ENCODE measurements at regions not wholly inside any gene's neighbourhood (a gene's known extent, or its start where the extent isn't known, plus 50 kb on each side); places are given as distances from the start of the nearest gene placed in this dataset.

GRCh38 chr6:71197267-71197666 is 91.3 kb upstream of the OGFRL1 start:
- H3K4me3 ChIP-seq (ENCODE audit: low read length) = no peak overlapping the region
- H3K4me2 ChIP-seq (ENCODE audit: low read length) = no peak overlapping the region
- no peak overlapping the region for H3K4ac ChIP-seq (ENCODE audit: low read depth, low read length)
- H3K27me3 ChIP-seq (ENCODE audit: insufficient read depth, low read length, poor library complexity) = no peaks in the 10 kb centered on the region
- no peaks in the 10 kb centered on the region for H3K4me1 ChIP-seq (ENCODE audit: control insufficient read depth, low read depth, low read length)
- no peak overlapping the region for H4K5ac ChIP-seq (ENCODE audit: low read length)
- no peaks in the 10 kb centered on the region for H3K36me3 ChIP-seq (ENCODE audit: control insufficient read depth, insufficient read depth, low read length)
- peak overlapping the region; percentile 15 for H3K23ac ChIP-seq (ENCODE audit: low read length)
- no peak overlapping the region for H3K56ac ChIP-seq (ENCODE audit: low read length)
- no peak overlapping the region for H3K18ac ChIP-seq (ENCODE audit: low read length)
- H2BK15ac ChIP-seq (replicated peaks; ENCODE audit: low read depth) = no peak overlapping the region
- no peak overlapping the region for H2BK5ac ChIP-seq (ENCODE audit: low read length)
- DNase-seq = peak; percentile 51
- WGBS (ENCODE audit: extremely low coverage, insufficient coverage, low lambda C conversion rate) = no CpG with 5 or more reads among the region's 7 CpGs
- no peak overlapping the region for H3K9ac ChIP-seq (ENCODE audit: low read length)
- H4K8ac ChIP-seq (ENCODE audit: low read depth, low read length) = no peak overlapping the region
- H3K79me2 ChIP-seq (ENCODE audit: control insufficient read depth, insufficient read depth, low read length) = no peaks in the 10 kb centered on the region
- H2AK5ac ChIP-seq (ENCODE audit: low read length) = no peak overlapping the region
- no peaks in the 10 kb centered on the region for H3K79me1 ChIP-seq (ENCODE audit: low read length)
- no peak overlapping the region for H2BK120ac ChIP-seq (ENCODE audit: low read depth, low read length)
- no peak overlapping the region for H3K27ac ChIP-seq (ENCODE audit: low read depth, low read length)

GRCh38 chr6:71197780-71198179 is 90.8 kb upstream of the OGFRL1 start:
- Histone ChIP-seq H3K4me2 (ENCODE audit: low read length) (no peak overlapping the region), H3K79me1 (ENCODE audit: low read length) (no peaks in the 10 kb centered on the region), H4K5ac (ENCODE audit: low read length) (no peak overlapping the region), H3K4me3 (ENCODE audit: low read length) (no peak overlapping the region), H3K27me3 (ENCODE audit: insufficient read depth, low read length, poor library complexity) (no peaks in the 10 kb centered on the region), H2BK5ac (ENCODE audit: low read length) (no peak overlapping the region), H3K79me2 (ENCODE audit: control insufficient read depth, insufficient read depth, low read length) (no peaks in the 10 kb centered on the region), H3K56ac (ENCODE audit: low read length) (no peak overlapping the region), H3K9ac (ENCODE audit: low read length) (no peak overlapping the region), H2BK120ac (ENCODE audit: low read depth, low read length) (no peak overlapping the region), H3K27ac (ENCODE audit: low read depth, low read length) (no peak overlapping the region), H3K36me3 (ENCODE audit: control insufficient read depth, insufficient read depth, low read length) (no peaks in the 10 kb centered on the region), H3K4me1 (ENCODE audit: control insufficient read depth, low read depth, low read length) (no peaks in the 10 kb centered on the region), H4K8ac (ENCODE audit: low read depth, low read length) (no peak overlapping the region), H3K18ac (ENCODE audit: low read length) (no peak overlapping the region), H2AK5ac (ENCODE audit: low read length) (no peak overlapping the region), H3K4ac (ENCODE audit: low read depth, low read length) (no peak overlapping the region), H2BK15ac (replicated peaks; ENCODE audit: low read depth) (no peak overlapping the region), H3K23ac (ENCODE audit: low read length) (peak overlapping the region; percentile 15)
- no CpG with 5 or more reads among the region's 1 CpG for WGBS (ENCODE audit: extremely low coverage, insufficient coverage, low lambda C conversion rate)
- no peak for DNase-seq

- no CpG with 5 or more reads among the region's 2 CpGs for WGBS (ENCODE audit: extremely low coverage, insufficient coverage, low lambda C conversion rate)
- H4K8ac ChIP-seq (ENCODE audit: low read depth, low read length) = no peak overlapping the region
- H3K27me3 ChIP-seq (ENCODE audit: insufficient read depth, low read length, poor library complexity) = no peaks in the 10 kb centered on the region
- H3K4ac ChIP-seq (ENCODE audit: low read depth, low read length) = no peak overlapping the region
- H2BK15ac ChIP-seq (replicated peaks; ENCODE audit: low read depth) = no peak overlapping the region
- no peak overlapping the region for H3K9ac ChIP-seq (ENCODE audit: low read length)
- no peaks in the 10 kb centered on the region for H3K79me2 ChIP-seq (ENCODE audit: control insufficient read depth, insufficient read depth, low read length)
- no peak overlapping the region for H3K18ac ChIP-seq (ENCODE audit: low read length)
- no peaks in the 10 kb centered on the region for H3K79me1 ChIP-seq (ENCODE audit: low read length)
- no peak overlapping the region for H2AK5ac ChIP-seq (ENCODE audit: low read length)
- no peak overlapping the region for H2BK120ac ChIP-seq (ENCODE audit: low read depth, low read length)
- no peak overlapping the region for H2BK5ac ChIP-seq (ENCODE audit: low read length)
- no peaks in the 10 kb centered on the region for H3K4me1 ChIP-seq (ENCODE audit: control insufficient read depth, low read depth, low read length)
- no peak overlapping the region for H4K5ac ChIP-seq (ENCODE audit: low read length)
- H3K4me3 ChIP-seq (ENCODE audit: low read length) = no peak overlapping the region
- no peak for DNase-seq
- H3K23ac ChIP-seq (ENCODE audit: low read length) = no peak overlapping the region
- no peaks in the 10 kb centered on the region for H3K36me3 ChIP-seq (ENCODE audit: control insufficient read depth, insufficient read depth, low read length)
- no peak overlapping the region for H3K56ac ChIP-seq (ENCODE audit: low read length)
- H3K4me2 ChIP-seq (ENCODE audit: low read length) = no peak overlapping the region
- no peak overlapping the region for H3K27ac ChIP-seq (ENCODE audit: low read depth, low read length)
Observed at GRCh38 chr6:71198908-71199307, 89.7 kb upstream of the OGFRL1 start.

GRCh38 chr6:71199736-71200135 is 88.9 kb upstream of the OGFRL1 start:
- no peaks in the 10 kb centered on the region for H3K79me2 ChIP-seq (ENCODE audit: control insufficient read depth, insufficient read depth, low read length)
- H3K27ac ChIP-seq (ENCODE audit: low read depth, low read length) = no peak overlapping the region
- no peak overlapping the region for H2BK15ac ChIP-seq (replicated peaks; ENCODE audit: low read depth)
- H3K4me3 ChIP-seq (ENCODE audit: low read length) = no peak overlapping the region
- H3K4me2 ChIP-seq (ENCODE audit: low read length) = no peak overlapping the region
- no peak overlapping the region for H3K23ac ChIP-seq (ENCODE audit: low read length)
- no peak overlapping the region for H3K18ac ChIP-seq (ENCODE audit: low read length)
- H3K4me1 ChIP-seq (ENCODE audit: control insufficient read depth, low read depth, low read length) = no peaks in the 10 kb centered on the region
- H3K36me3 ChIP-seq (ENCODE audit: control insufficient read depth, insufficient read depth, low read length) = no peaks in the 10 kb centered on the region
- no peak overlapping the region for H3K4ac ChIP-seq (ENCODE audit: low read depth, low read length)
- no CpG with 5 or more reads among the region's 2 CpGs for WGBS (ENCODE audit: extremely low coverage, insufficient coverage, low lambda C conversion rate)
- H2BK5ac ChIP-seq (ENCODE audit: low read length) = no peak overlapping the region
- no peak overlapping the region for H3K9ac ChIP-seq (ENCODE audit: low read length)
- no peaks in the 10 kb centered on the region for H3K79me1 ChIP-seq (ENCODE audit: low read length)
- DNase-seq = no peak
- no peaks in the 10 kb centered on the region for H3K27me3 ChIP-seq (ENCODE audit: insufficient read depth, low read length, poor library complexity)
- no peak overlapping the region for H3K56ac ChIP-seq (ENCODE audit: low read length)
- H4K5ac ChIP-seq (ENCODE audit: low read length) = no peak overlapping the region
- H4K8ac ChIP-seq (ENCODE audit: low read depth, low read length) = no peak overlapping the region
- no peak overlapping the region for H2BK120ac ChIP-seq (ENCODE audit: low read depth, low read length)
- no peak overlapping the region for H2AK5ac ChIP-seq (ENCODE audit: low read length)

- Histone ChIP-seq H3K79me1 (ENCODE audit: low read length) (no peaks in the 10 kb centered on the region), H3K79me2 (ENCODE audit: control insufficient read depth, insufficient read depth, low read length) (no peaks in the 10 kb centered on the region), H3K56ac (ENCODE audit: low read length) (no peak overlapping the region), H3K36me3 (ENCODE audit: control insufficient read depth, insufficient read depth, low read length) (no peaks in the 10 kb centered on the region), H3K9ac (ENCODE audit: low read length) (no peak overlapping the region), H3K18ac (ENCODE audit: low read length) (no peak overlapping the region), H4K5ac (ENCODE audit: low read length) (no peak overlapping the region), H3K4me3 (ENCODE audit: low read length) (no peak overlapping the region), H3K4me2 (ENCODE audit: low read length) (no peak overlapping the region), H3K27me3 (ENCODE audit: insufficient read depth, low read length, poor library complexity) (no peaks in the 10 kb centered on the region), H2AK5ac (ENCODE audit: low read length) (no peak overlapping the region), H3K23ac (ENCODE audit: low read length) (no peak overlapping the region), H2BK15ac (replicated peaks; ENCODE audit: low read depth) (no peak overlapping the region), H3K4me1 (ENCODE audit: control insufficient read depth, low read depth, low read length) (no peaks in the 10 kb centered on the region), H2BK5ac (ENCODE audit: low read length) (no peak overlapping the region), H3K4ac (ENCODE audit: low read depth, low read length) (no peak overlapping the region), H2BK120ac (ENCODE audit: low read depth, low read length) (no peak overlapping the region), H4K8ac (ENCODE audit: low read depth, low read length) (no peak overlapping the region), H3K27ac (ENCODE audit: low read depth, low read length) (no peak overlapping the region)
- DNase-seq = no peak
- no CpG with 5 or more reads among the region's 2 CpGs for WGBS (ENCODE audit: extremely low coverage, insufficient coverage, low lambda C conversion rate)
Observed at GRCh38 chr6:71203206-71203605, 85.4 kb upstream of the OGFRL1 start.

- no peak overlapping the region for H4K5ac ChIP-seq (ENCODE audit: low read length)
- no peaks in the 10 kb centered on the region for H3K36me3 ChIP-seq (ENCODE audit: control insufficient read depth, insufficient read depth, low read length)
- no peak overlapping the region for H3K4ac ChIP-seq (ENCODE audit: low read depth, low read length)
- no peaks in the 10 kb centered on the region for H3K79me2 ChIP-seq (ENCODE audit: control insufficient read depth, insufficient read depth, low read length)
- H3K9ac ChIP-seq (ENCODE audit: low read length) = no peak overlapping the region
- no peak overlapping the region for H3K27ac ChIP-seq (ENCODE audit: low read depth, low read length)
- DNase-seq = no peak
- H3K27me3 ChIP-seq (ENCODE audit: insufficient read depth, low read length, poor library complexity) = no peaks in the 10 kb centered on the region
- no peak overlapping the region for H3K23ac ChIP-seq (ENCODE audit: low read length)
- no peak overlapping the region for H3K56ac ChIP-seq (ENCODE audit: low read length)
- no peak overlapping the region for H3K18ac ChIP-seq (ENCODE audit: low read length)
- no peak overlapping the region for H2BK15ac ChIP-seq (replicated peaks; ENCODE audit: low read depth)
- no peaks in the 10 kb centered on the region for H3K4me1 ChIP-seq (ENCODE audit: control insufficient read depth, low read depth, low read length)
- H4K8ac ChIP-seq (ENCODE audit: low read depth, low read length) = peak overlapping the region; percentile 30
- no peak overlapping the region for H2AK5ac ChIP-seq (ENCODE audit: low read length)
- H3K4me3 ChIP-seq (ENCODE audit: low read length) = no peak overlapping the region
- H3K4me2 ChIP-seq (ENCODE audit: low read length) = no peak overlapping the region
- H2BK120ac ChIP-seq (ENCODE audit: low read depth, low read length) = no peak overlapping the region
- H3K79me1 ChIP-seq (ENCODE audit: low read length) = no peaks in the 10 kb centered on the region
- H2BK5ac ChIP-seq (ENCODE audit: low read length) = no peak overlapping the region
- WGBS (ENCODE audit: extremely low coverage, insufficient coverage, low lambda C conversion rate) = no CpG with 5 or more reads among the region's 6 CpGs
Observed at GRCh38 chr6:71204741-71205140, 83.9 kb upstream of the OGFRL1 start.
